ENCODE measurements at regions not wholly inside any gene's neighbourhood (a gene's known extent, or its start where the extent isn't known, plus 50 kb on each side); places are given as distances from the start of the nearest gene placed in this dataset.

GRCh38 chr2:18378020-18378653, 182.3 kb downstream of the RDH14 start:
- TF ChIP-seq ZNF654 (tag by site-specific recombination; IDR thresholded peaks at IDR 0.05; ENCODE audit: low read depth) (peak; percentile 64), ZNF776 (tag by site-specific recombination; IDR thresholded peaks at IDR 0.05; ENCODE audit: borderline replicate concordance) (no peak), CTCF (tag by site-specific recombination; IDR thresholded peaks at IDR 0.05) (peak; percentile 53; the same call in 1 of the 2 replicates), ZNF138 (tag by site-specific recombination; IDR thresholded peaks at IDR 0.05; ENCODE audit: borderline replicate concordance) (no peak)
- H3K36me3 ChIP-seq (ENCODE audit: control insufficient read depth in 2 of 2, insufficient read depth in 1 of 2, low read length in 2 of 2), result no peaks in the 10 kb centered on the region
- no peak overlapping the region for H3K27ac ChIP-seq (ENCODE audit: extremely low read depth, low read depth, low read length)
- no peaks in the 10 kb centered on the region for H3K9me3 ChIP-seq (ENCODE audit: control insufficient read depth, insufficient read depth, low read depth, low read length)
- ChIA-PET POLR2A (no interaction called here), CTCF (interaction anchor here (0.6 to 3.4 kb wide), 33 partner anchors 8 to 1596 kb away, joined by 3 to 26 read pairs (median 4); no protein-coding TSS in a partner anchor)
- H3K4me1 ChIP-seq (ENCODE audit: control insufficient read depth, insufficient read depth, low read length), result 0 out of 2 replicates have a peak, but pooled peaks cover under 1% of the 10 kb centered on the region
- no peak overlapping the region for H3K4me3 ChIP-seq (ENCODE audit: low read depth, low read length)

GRCh38 chr2:18376936-18377335, 183.5 kb downstream of the RDH14 start:
- no peaks in the 10 kb centered on the region for H3K36me3 ChIP-seq (ENCODE audit: control insufficient read depth in 2 of 2, insufficient read depth in 1 of 2, low read length in 2 of 2)
- TF ChIP-seq ZNF555 (tag by site-specific recombination; conservative IDR thresholded peaks at IDR 0.05) (no peak), HOXA7 (CRISPR knock-in tag; IDR thresholded peaks at IDR 0.05; ENCODE audit: borderline replicate concordance) (no peak), ZFP3 (tag by site-specific recombination; IDR thresholded peaks at IDR 0.05; ENCODE audit: low read depth) (no peak), ZNF292 (tag by site-specific recombination; IDR thresholded peaks at IDR 0.05; ENCODE audit: borderline replicate concordance, low read depth) (no peak), ZNF223 (tag by site-specific recombination; IDR thresholded peaks at IDR 0.05) (no peak)
- TF ChIP-seq, protein P1, sequence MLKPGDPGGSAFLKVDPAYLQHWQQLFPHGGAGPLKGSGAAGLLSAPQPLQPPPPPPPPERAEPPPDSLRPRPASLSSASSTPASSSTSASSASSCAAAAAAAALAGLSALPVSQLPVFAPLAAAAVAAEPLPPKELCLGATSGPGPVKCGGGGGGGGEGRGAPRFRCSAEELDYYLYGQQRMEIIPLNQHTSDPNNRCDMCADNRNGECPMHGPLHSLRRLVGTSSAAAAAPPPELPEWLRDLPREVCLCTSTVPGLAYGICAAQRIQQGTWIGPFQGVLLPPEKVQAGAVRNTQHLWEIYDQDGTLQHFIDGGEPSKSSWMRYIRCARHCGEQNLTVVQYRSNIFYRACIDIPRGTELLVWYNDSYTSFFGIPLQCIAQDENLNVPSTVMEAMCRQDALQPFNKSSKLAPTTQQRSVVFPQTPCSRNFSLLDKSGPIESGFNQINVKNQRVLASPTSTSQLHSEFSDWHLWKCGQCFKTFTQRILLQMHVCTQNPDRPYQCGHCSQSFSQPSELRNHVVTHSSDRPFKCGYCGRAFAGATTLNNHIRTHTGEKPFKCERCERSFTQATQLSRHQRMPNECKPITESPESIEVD (tag by site-specific recombination; IDR thresholded peaks at IDR 0.05), result no peak
- H3K9me3 ChIP-seq (ENCODE audit: control insufficient read depth, insufficient read depth, low read depth, low read length), result no peaks in the 10 kb centered on the region
- H3K27ac ChIP-seq (ENCODE audit: extremely low read depth, low read depth, low read length), result no peak overlapping the region
- ChIA-PET POLR2A (no interaction called here), CTCF (interaction anchor here (0.7 to 3.4 kb wide), 12 partner anchors 9 to 544 kb away, joined by 3 to 26 read pairs (median 4); no protein-coding TSS in a partner anchor)
- 0 out of 2 replicates have a peak, but pooled peaks cover 5% of the 10 kb centered on the region for H3K4me1 ChIP-seq (ENCODE audit: control insufficient read depth, insufficient read depth, low read length)
- H3K4me3 ChIP-seq (ENCODE audit: low read depth, low read length), result no peak overlapping the region

DNA sequence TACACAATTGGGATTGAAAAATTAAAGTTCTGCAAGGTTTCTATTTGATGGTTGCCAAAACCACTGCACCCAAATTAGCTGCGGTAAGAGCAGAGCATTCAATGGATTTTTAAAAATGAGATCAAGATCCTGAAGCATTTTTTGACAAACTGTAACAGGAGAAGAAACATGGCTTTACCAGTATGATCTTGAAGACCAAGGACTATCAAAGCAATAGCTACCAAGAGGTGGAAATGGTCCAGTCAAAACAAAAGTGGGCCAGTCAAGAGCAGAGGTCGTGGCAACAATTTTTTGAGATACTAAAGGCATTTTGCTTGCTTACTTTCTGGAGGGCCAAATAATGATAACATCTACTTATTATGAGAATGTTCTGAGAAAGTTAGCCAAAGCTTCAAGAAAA, 186.8 kb downstream of the RDH14 start:
- POLR2A ChIA-PET, result no interaction called here
- H3K4me1 ChIP-seq (ENCODE audit: control insufficient read depth, insufficient read depth, low read length), result 0 out of 2 replicates have a peak, but pooled peaks cover 5% of the 10 kb centered on the region

More for the DNA sequence above, 186.8 kb downstream of the RDH14 start:
- CTCF ChIA-PET, result interaction anchor here (0.7 to 2.4 kb wide), 6 partner anchors 14 to 542 kb away, joined by 3 to 13 read pairs (median 6); no protein-coding TSS in a partner anchor
- H3K4me3 ChIP-seq (ENCODE audit: low read depth, low read length), result no peak overlapping the region
- no peaks in the 10 kb centered on the region for H3K9me3 ChIP-seq (ENCODE audit: control insufficient read depth, insufficient read depth, low read depth, low read length)
- TF ChIP-seq ZNF221 (tag by site-specific recombination; IDR thresholded peaks at IDR 0.05; ENCODE audit: borderline replicate concordance), result no peak
- TF ChIP-seq, protein P2, sequence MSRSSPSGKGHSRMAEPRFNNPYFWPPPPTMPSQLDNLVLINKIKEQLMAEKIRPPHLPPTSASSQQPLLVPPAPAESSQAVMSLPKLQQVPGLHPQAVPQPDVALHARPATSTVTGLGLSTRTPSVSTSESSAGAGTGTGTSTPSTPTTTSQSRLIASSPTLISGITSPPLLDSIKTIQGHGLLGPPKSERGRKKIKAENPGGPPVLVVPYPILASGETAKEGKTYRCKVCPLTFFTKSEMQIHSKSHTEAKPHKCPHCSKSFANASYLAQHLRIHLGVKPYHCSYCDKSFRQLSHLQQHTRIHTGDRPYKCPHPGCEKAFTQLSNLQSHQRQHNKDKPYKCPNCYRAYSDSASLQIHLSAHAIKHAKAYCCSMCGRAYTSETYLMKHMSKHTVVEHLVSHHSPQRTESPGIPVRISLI (tag by site-specific recombination; IDR thresholded peaks at IDR 0.05), result no peak
- TF ChIP-seq ZFHX2 (tag by site-specific recombination; conservative IDR thresholded peaks at IDR 0.05), result no peak
- TF ChIP-seq ZNF837 (tag by site-specific recombination; IDR thresholded peaks at IDR 0.05), result no peak
- TF ChIP-seq ZNF114 (tag by site-specific recombination; IDR thresholded peaks at IDR 0.05), result no peak
- TF ChIP-seq SETDB1 (IDR thresholded peaks at IDR 0.05; ENCODE audit: insufficient read length, low read length), result no peak
- TF ChIP-seq ZNF354C (tag by site-specific recombination; IDR thresholded peaks at IDR 0.05; ENCODE audit: borderline replicate concordance, low read depth), result no peak
- TF ChIP-seq ZBTB7A (tag by site-specific recombination; IDR thresholded peaks at IDR 0.05; ENCODE audit: low read depth), result no peak
- TF ChIP-seq OSR2 (tag by site-specific recombination; IDR thresholded peaks at IDR 0.05), result no peak
- no peak for TF ChIP-seq BCL6B (tag by site-specific recombination; IDR thresholded peaks at IDR 0.05)
- TF ChIP-seq ZNF426 (tag by site-specific recombination; IDR thresholded peaks at IDR 0.05), result no peak
- TF ChIP-seq ZNF169 (tag by site-specific recombination; IDR thresholded peaks at IDR 0.05), result no peak
- H3K27ac ChIP-seq (ENCODE audit: extremely low read depth, low read depth, low read length), result no peak overlapping the region
- H3K36me3 ChIP-seq (ENCODE audit: control insufficient read depth in 2 of 2, insufficient read depth in 1 of 2, low read length in 2 of 2), result no peaks in the 10 kb centered on the region

All from HEK293 (cell line).